Breast epithelium (tissue), 4 donors: ENCODE measurements at regions not wholly inside any gene's neighbourhood (a gene's known extent, or its start where the extent isn't known, plus 50 kb on each side); places are given as distances from the start of the nearest gene placed in this dataset.

Experiments
- DNase-seq, 2 donors: peaks; one replicate each; pipeline ENCODE4 v3.0.0-alpha.2; 2019; ENCODE audit warnings: low spot score in 2 of 2
- H3K27ac ChIP-seq, 2 donors: fragments of 200-600 bp; sonication (generic) in 1 of 2; one replicate each; pipeline ENCODE4 v1.5.1; 2016 to 2019; ENCODE audit warnings: mild to moderate bottlenecking in 1 of 2
- H3K27me3 ChIP-seq, 2 donors: fragments of 200-600 bp; sonication (generic) in 1 of 2; one replicate each; pipeline versions ENCODE4 v1.5.1 to v1.6.0; 2017 to 2019; ENCODE audit warnings: control low read depth in 1 of 2, mild to moderate bottlenecking in 1 of 2
- H3K36me3 ChIP-seq: fragments of 200-600 bp; one replicate; pipeline ENCODE4 v1.5.1; 2019
- H3K4me1 ChIP-seq, 2 donors: fragments of 200-600 bp; sonication (generic); one replicate each; pipeline ENCODE4 v1.5.1; 2016 to 2019; ENCODE audit warnings: control low read depth in 1 of 2
- H3K4me3 ChIP-seq, 3 donors: fragments of 200-600 bp; sonication (generic); 1 replicate in 2 of 3; 2 replicates in 1 of 3; pipeline ENCODE4 v1.5.1; 2016 to 2019; ENCODE audit warnings: mild to moderate bottlenecking in 3 of 3, moderate library complexity in 2 of 3
- H3K9me3 ChIP-seq, 2 donors: fragments of 200-600 bp; sonication (generic) in 1 of 2; one replicate each; pipeline ENCODE4 v1.5.1; 2016 to 2019; ENCODE audit warnings: control low read depth in 1 of 2
- POLR2A ChIP-seq: fragments of 450-650 bp; IDR thresholded peaks from one replicate; pipeline ENCODE4 v1.6.1; 2016; ENCODE audit warnings: antibody characterized with exemption, mild to moderate bottlenecking, moderate library complexity
- POLR2AphosphoS5 ChIP-seq, 3 donors: sonication (generic); formaldehyde crosslinking; IDR thresholded peaks; one replicate each; pipeline ENCODE4 v1.6.1; 2017; ENCODE audit warnings: antibody characterized with exemption in 3 of 3
- intact Hi-C: fragments of 100-400 bp; cut with DNase I; formaldehyde crosslinking; loops from one replicate; pipeline ENCODE4 v1.15.1; 2023; ENCODE audit warnings: low total_unique reads
- TF ChIP-seq, protein P1 (sequence below), 3 donors: fragments of 450-650 bp; IDR thresholded peaks; one replicate each; pipeline ENCODE4 v1.5.1; 2016 to 2017; ENCODE audit warnings: antibody characterized with exemption in 3 of 3, mild to moderate bottlenecking in 3 of 3, moderate library complexity in 3 of 3

DNA sequence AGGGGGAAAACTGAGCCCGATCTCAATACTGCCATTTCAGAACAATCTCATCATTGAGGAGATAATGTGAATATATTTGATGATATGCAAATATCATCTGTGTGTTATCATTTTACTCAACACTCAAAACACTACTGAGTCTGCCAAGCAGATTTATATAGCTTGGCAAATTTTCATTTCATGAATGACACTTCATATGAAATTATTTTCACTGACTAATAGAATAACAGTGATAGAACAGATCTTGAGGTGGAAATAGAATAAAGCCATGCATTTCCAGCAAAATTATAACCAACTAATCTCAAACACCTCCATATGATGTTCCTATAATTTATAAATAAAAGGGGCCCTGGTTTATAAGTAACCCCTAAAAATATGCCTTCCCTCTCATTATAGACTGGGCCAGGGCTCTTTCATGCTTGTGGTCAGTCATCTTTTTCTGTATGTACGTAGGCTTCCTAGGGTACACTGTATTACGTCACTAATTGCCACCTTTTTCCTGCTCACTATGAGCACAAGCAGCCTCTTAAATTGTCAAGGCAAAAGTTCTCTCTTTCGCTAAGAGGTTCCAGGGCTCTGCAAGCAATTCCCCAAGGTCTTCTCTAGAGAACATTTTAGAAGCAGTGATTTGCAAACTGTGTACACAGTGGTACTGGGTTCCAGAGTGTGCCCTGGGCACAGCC lies 197.1 kb upstream of the FOXN3 start:
- H3K36me3 ChIP-seq = no peaks in the 10 kb centered on the region
- H3K27me3 ChIP-seq = no peaks in the 10 kb centered on the region
- TF ChIP-seq, protein P1, sequence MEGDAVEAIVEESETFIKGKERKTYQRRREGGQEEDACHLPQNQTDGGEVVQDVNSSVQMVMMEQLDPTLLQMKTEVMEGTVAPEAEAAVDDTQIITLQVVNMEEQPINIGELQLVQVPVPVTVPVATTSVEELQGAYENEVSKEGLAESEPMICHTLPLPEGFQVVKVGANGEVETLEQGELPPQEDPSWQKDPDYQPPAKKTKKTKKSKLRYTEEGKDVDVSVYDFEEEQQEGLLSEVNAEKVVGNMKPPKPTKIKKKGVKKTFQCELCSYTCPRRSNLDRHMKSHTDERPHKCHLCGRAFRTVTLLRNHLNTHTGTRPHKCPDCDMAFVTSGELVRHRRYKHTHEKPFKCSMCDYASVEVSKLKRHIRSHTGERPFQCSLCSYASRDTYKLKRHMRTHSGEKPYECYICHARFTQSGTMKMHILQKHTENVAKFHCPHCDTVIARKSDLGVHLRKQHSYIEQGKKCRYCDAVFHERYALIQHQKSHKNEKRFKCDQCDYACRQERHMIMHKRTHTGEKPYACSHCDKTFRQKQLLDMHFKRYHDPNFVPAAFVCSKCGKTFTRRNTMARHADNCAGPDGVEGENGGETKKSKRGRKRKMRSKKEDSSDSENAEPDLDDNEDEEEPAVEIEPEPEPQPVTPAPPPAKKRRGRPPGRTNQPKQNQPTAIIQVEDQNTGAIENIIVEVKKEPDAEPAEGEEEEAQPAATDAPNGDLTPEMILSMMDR (IDR thresholded peaks at IDR 0.05) = no peak
- TF ChIP-seq POLR2AphosphoS5 (IDR thresholded peaks at IDR 0.05) = no peak
- TF ChIP-seq POLR2A = no peak
- no peak for DNase-seq
- H3K9me3 ChIP-seq = no peaks in the 10 kb centered on the region
- no peaks in the 10 kb centered on the region for H3K4me1 ChIP-seq
- no peak overlapping the region for H3K27ac ChIP-seq
- intact Hi-C loops = no loop called here
- no peak overlapping the region for H3K4me3 ChIP-seq

DNA sequence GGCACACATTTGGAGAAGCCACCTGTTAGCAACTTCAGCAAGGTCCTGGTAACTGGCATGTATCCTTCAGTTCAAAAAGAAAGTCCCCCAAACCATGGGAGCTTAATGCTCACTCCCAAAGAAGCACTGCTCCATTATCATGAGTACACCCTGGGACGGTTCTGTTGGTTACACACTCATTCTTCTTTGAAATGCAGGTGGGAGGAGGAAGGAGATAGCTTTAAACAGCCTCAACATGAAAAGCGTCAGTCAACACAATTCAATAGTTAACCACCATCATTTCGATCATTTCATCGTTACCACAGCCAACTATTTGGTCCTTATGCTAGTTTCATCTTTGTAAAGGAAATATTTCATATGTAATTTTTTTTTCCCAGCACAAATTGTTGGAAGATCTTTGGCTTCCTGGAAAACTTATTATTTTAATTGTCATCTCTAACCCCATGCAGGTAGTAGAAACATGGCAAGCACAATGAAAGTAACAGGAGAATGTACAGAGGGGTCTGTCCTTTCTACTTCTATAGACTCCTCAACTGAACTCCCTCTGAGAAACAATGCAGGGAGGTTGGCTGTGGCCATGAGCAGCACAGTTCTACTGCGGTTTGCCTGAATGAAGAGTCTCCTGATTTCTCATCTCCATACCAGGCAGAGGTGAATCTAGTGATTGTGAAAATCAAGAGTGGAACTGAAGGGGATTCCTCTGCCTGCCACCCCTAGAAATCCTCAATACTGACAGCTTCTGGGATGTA lies 196.4 kb upstream of the FOXN3 start:
- no peak overlapping the region for H3K27ac ChIP-seq
- H3K36me3 ChIP-seq = no peaks in the 10 kb centered on the region
- H3K4me1 ChIP-seq = no peaks in the 10 kb centered on the region
- TF ChIP-seq, protein P1 (IDR thresholded peaks at IDR 0.05) = no peak
- TF ChIP-seq POLR2A (no peak), POLR2AphosphoS5 (IDR thresholded peaks at IDR 0.05) (no peak)
- H3K9me3 ChIP-seq = no peaks in the 10 kb centered on the region
- no peak for DNase-seq
- H3K4me3 ChIP-seq = no peak overlapping the region
- intact Hi-C loops = no loop called here
- H3K27me3 ChIP-seq = no peaks in the 10 kb centered on the region

DNA sequence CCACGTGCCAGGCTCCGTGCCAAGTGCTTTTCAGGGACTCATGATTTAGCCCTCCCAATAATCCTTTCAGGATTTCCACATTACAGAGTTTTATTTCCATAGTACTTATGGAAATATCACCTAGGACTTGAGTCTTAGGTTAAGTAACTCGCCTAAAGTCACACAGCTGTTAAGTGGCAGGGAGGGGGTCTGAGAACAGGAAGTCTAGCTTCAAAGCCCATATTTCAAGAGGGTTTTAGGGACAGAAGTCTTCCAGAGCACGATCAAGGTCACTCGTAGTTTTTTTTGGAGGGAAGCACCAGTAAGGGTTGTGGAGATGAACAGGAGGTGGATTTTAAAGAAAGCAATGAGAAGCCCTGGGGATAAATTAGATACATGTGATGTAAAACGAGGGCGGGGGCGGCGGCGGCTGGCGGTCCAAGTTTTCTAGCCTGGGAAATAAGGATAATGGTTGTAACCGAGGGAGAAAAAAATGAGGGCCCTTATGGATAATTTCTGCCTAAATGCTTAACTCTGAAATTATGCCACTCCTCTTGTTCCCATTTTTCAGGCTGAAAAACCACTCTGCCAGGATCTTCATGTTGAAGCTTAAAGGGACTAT lies 192.6 kb upstream of the FOXN3 start:
- DNase-seq = no peak
- no peak for TF ChIP-seq POLR2AphosphoS5 (IDR thresholded peaks at IDR 0.05)
- TF ChIP-seq POLR2A = no peak
- H3K36me3 ChIP-seq = no peaks in the 10 kb centered on the region
- H3K4me1 ChIP-seq = no peaks in the 10 kb centered on the region
- intact Hi-C loops = no loop called here
- H3K27ac ChIP-seq = no peak overlapping the region
- no peak overlapping the region for H3K4me3 ChIP-seq
- no peaks in the 10 kb centered on the region for H3K9me3 ChIP-seq
- no peaks in the 10 kb centered on the region for H3K27me3 ChIP-seq

DNA sequence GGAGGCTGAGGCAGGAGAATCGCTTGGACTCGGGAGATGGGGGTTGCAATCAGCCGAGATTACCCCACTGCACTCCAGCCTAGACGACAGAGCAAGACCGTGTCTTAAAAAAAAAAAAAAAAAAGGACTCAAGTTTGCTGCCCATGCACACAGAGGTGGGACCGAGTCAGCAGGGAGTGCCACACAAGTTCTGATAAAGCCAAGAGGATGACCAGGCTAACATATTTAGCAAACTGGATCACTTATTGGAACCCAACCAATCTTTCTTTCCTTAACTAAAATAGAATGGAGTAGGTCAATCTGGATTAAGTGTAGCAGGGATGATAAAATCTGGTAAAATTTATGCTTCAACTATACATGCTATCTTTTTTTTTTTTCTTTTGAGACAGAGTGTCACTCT lies 190.4 kb upstream of the FOXN3 start:
- H3K27ac ChIP-seq = no peak overlapping the region
- DNase-seq = no peak
- no peaks in the 10 kb centered on the region for H3K9me3 ChIP-seq
- no peaks in the 10 kb centered on the region for H3K27me3 ChIP-seq
- intact Hi-C loops = no loop called here
- no peaks in the 10 kb centered on the region for H3K36me3 ChIP-seq
- TF ChIP-seq POLR2A = no peak
- no peak for TF ChIP-seq POLR2AphosphoS5 (IDR thresholded peaks at IDR 0.05)
- TF ChIP-seq, protein P1 (IDR thresholded peaks at IDR 0.05) = no peak
- no peak overlapping the region for H3K4me3 ChIP-seq
- no peaks in the 10 kb centered on the region for H3K4me1 ChIP-seq

DNA sequence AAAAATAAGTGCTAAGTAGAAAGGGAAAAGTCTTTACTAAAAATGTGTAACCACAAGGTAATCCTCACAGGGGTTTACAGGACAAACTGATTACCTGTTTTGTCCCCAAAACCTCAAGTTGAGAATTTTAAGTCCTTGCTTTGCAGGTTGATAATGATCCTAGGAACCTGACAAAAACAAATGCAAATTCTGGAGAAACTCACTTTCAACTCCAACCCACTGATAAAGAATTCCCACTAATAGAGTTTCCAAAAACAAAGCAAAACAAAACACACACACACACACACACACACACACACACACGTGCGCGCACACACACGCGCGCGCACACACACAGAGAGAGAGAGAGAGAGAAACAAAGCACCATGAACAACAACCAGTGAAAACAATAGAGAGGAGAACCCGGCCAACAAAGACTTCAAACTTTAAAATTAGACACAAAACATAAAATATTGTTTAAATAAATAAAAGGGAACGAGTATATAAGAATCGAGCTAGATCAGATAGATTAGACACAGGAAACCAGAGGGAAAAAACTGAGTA lies 187.0 kb upstream of the FOXN3 start:
- Histone ChIP-seq H3K4me3 (no peak overlapping the region), H3K27me3 (no peaks in the 10 kb centered on the region), H3K36me3 (no peaks in the 10 kb centered on the region), H3K9me3 (peaks cover 0 to 8% of the 10 kb centered on the region in 2 donors), H3K4me1 (no peaks in the 10 kb centered on the region), H3K27ac (no peak overlapping the region)
- TF ChIP-seq, protein P1 (IDR thresholded peaks at IDR 0.05) = no peak
- TF ChIP-seq POLR2A = no peak
- TF ChIP-seq POLR2AphosphoS5 (IDR thresholded peaks at IDR 0.05) = no peak
- no peak for DNase-seq
- intact Hi-C loops = no loop called here
